GM13976 (cell line): ENCODE measurements at regions not wholly inside any gene's neighbourhood (a gene's known extent, or its start where the extent isn't known, plus 50 kb on each side); places are given as distances from the start of the nearest gene placed in this dataset.

Experiments
- DNase-seq: peaks from one replicate; pipeline ENCODE4 v3.0.0; 2012; ENCODE audit warnings: low spot score
- CTCF ChIP-seq: IDR thresholded peaks from 2 replicates; pipeline ENCODE4 v1.5.1; 2012; ENCODE audit warnings: borderline replicate concordance, mild to moderate bottlenecking; ENCODE audit not compliant: insufficient read depth; ENCODE audit errors: extremely low read depth, missing control alignments, control extremely low read depth
- in situ Hi-C: fragments of 300-500 bp; cut with MboI; formaldehyde crosslinking; loops from one replicate; pipeline ENCODE4 v1.12.0; 2022; ENCODE audit warnings: low sequenced_read_pairs, mixed read lengths, inconsistent platforms; ENCODE audit not compliant: unreplicated experiment

DNA sequence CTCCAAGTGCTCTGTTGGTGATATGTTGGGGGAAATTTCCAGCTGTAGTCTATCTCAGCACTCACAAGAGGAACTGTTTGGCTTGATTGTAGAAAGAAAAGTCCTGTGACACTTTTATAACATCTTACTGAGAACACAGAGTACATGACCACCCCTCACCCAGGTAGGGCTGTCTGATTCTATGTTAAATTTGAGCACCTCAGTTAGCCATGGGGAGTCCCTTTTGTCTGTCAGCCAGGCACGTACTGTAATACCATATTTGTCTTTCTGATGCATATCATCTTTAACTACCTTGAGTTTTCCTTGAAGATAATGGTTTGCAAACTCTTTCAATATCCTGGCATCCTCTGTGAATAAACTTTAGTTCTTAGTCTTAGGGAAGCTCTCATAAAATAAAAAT lies 164.5 kb downstream of the IZUMO3 start:
- in situ Hi-C loops, result no loop called here
- TF ChIP-seq CTCF, result no peak
- no peak for DNase-seq

- no peak for DNase-seq
- in situ Hi-C loops, result no loop called here
- no peak for TF ChIP-seq CTCF
These were observed 186.7 kb downstream of the IZUMO3 start for GRCh38 chr9:24359046-24359445.

DNA sequence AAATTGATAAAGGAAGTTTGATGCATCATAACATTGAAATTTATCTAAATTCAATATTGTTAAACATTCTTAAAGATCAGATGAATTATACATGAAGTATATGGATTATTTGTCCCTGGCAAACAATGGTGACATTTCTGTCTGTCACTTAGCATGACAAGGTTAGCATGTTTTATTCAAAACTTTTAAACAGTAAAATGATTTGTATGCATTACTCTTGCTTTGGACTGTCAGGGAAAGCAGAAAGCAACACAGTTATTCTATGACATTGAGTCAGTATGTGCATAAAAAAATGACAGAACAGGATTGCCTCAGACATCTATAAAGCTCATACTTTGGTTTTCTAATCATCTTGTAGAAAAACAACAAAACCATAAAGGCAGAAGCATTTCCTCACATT lies 193.7 kb downstream of the IZUMO3 start:
- DNase-seq, result no peak
- in situ Hi-C loops, result no loop called here
- no peak for TF ChIP-seq CTCF

DNA sequence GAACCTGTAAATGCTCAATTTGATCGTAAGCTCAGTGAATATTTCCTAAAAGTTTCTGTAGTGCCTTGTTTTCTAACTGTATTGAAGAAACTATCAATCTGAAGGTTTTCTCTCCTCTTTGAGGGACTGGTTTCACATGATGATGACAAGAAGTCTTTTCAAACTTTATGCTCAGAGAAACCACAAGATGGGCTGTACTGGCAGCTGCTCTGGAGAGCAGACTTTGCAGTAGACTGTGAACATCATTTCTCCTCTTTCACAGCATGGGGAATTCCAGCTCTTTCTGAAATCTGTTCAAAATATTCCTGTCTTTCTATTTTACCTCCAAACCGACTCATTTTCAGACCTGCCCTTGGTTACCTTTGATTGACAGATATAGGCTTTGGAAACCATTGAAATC lies 194.4 kb downstream of the IZUMO3 start:
- TF ChIP-seq CTCF, result no peak
- in situ Hi-C loops, result no loop called here
- DNase-seq, result no peak

GRCh38 chr9:24342457-24342856 lies 203.2 kb downstream of the IZUMO3 start:
- in situ Hi-C loops, result no loop called here
- no peak for DNase-seq
- TF ChIP-seq CTCF, result no peak

DNA sequence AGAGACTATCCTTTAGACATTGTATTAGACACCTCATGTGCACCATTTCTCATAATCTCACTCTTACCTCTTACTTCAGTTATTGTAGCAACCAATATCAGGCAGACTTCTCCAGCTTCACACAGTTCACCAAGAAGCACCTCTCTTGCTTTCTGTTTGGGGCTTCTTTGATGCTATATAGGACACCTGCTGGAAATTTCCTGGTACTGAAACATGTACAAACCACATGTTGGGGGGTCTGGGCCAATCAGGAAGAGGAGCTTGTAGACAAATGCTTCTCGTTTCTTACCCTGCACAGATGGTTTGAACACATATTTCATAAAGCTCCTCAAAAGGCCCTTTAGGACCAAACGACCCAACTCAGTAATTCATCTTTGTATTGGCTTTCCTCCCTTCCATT lies 212.1 kb downstream of the IZUMO3 start:
- in situ Hi-C loops, result no loop called here
- TF ChIP-seq CTCF, result no peak
- no peak for DNase-seq

GRCh38 chr9:24298912-24299311 lies 246.8 kb downstream of the IZUMO3 start:
- DNase-seq, result no peak
- TF ChIP-seq CTCF, result no peak
- in situ Hi-C loops, result no loop called here
